ENCODE measurements at regions not wholly inside any gene's neighbourhood (a gene's known extent, or its start where the extent isn't known, plus 50 kb on each side); places are given as distances from the start of the nearest gene placed in this dataset.

DNA sequence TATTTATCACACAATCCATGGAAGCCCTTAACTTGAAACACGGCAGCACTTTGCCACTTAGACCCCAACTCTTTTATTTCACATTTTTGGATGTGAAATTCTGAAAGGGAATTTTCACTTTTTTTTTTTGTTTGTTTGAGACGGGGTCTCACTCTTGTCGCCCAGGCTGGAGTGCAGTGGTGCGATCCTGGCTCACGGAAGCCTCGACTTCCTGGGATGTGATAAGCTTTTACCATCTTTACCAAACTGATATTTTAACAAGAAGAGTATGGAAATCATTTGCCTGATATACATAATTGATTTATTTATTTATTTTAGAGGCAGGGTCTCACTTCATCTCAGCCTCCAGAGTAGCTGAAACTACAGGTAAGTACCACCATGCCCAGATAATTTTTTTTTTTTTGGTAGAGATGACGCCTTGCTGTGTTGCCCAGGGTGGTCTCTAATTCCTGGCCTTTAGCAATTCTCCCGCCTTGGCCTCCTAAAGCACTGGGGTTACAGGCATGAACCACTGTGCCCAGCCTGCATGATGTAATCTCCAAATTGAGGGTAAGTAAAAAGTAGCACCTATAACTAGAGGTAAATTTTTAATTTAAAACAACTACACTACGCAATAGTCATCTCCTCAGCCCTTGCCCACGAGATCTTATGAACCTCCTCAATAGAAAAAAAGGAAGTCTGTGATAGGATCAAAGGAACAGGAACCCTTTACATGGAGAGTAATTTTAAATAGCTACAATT lies 180.7 kb upstream of the KLF14 start:
- Histone ChIP-seq H3K36me3 (ENCODE audit: control insufficient read depth, insufficient read depth, low read length) (no peaks in the 10 kb centered on the region), H3K4me3 (ENCODE audit: low read depth, low read length) (no peak overlapping the region), H3K27me3 (ENCODE audit: control insufficient read depth, insufficient read depth, low read length) (no peaks in the 10 kb centered on the region)
- DNase-seq (ENCODE audit: low read depth) (no peak), FAIRE-seq (no peak)
- TF ChIP-seq CTCF (IDR thresholded peaks at IDR 0.05; ENCODE audit: insufficient read depth, low read length, severe bottlenecking): no peak

- no peak for TF ChIP-seq CTCF (IDR thresholded peaks at IDR 0.05; ENCODE audit: insufficient read depth, low read length, severe bottlenecking)
- Histone ChIP-seq H3K4me3 (ENCODE audit: low read depth, low read length) (no peak overlapping the region), H3K36me3 (ENCODE audit: control insufficient read depth, insufficient read depth, low read length) (no peaks in the 10 kb centered on the region), H3K27me3 (ENCODE audit: control insufficient read depth, insufficient read depth, low read length) (no peaks in the 10 kb centered on the region)
- DNase-seq (ENCODE audit: low read depth) (peak; percentile 90), FAIRE-seq (no peak)
Measured at GRCh38 chr7:130917669-130918128, 183.7 kb upstream of the KLF14 start.

DNA sequence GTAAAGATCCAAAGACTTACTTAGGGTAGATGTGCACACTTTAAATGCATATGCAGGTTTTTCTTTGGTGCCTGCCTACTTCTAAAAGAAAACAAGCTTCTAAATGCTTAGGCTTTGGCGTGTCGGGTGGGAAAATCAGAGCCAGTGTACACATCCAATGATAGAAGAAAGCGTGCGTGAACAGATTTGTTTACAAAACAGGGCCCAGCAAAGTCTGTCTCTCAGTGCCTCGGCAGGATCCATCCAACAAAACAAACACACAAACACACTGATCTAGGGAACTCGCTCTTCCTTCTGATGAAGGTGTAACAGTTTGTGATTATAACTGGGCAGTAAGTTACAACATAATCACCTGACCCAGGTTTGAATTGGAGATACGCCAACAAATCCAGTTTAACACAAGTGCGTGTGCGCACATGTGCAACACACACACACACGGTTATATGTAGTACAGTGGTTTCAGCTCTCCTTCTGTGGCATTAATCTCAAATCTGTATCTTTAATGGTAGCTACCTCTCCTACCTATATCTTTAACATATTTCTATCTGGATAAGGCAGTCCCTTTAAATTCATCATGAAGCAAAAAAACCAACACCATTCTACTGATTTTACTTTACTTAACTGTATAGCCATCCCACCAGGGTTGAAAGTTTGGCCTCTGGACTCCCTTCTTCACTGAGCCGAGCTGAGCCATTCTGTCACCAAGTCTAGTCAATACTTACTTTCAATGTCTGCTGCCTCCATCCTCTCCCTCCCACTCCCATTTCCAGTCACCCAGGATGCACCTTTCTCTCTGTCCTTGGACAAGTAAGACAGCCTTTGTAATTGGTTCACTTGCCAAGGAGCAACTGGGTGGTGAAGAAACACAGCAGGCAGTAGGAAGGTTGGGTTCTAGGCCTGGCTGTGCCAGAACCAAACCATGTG lies 184.4 kb upstream of the KLF14 start:
- no peak for DNase-seq (ENCODE audit: low read depth)
- Histone ChIP-seq H3K36me3 (ENCODE audit: control insufficient read depth, insufficient read depth, low read length) (no peaks in the 10 kb centered on the region), H3K27me3 (ENCODE audit: control insufficient read depth, insufficient read depth, low read length) (no peaks in the 10 kb centered on the region), H3K4me3 (ENCODE audit: low read depth, low read length) (no peak overlapping the region)
- TF ChIP-seq CTCF (IDR thresholded peaks at IDR 0.05; ENCODE audit: insufficient read depth, low read length, severe bottlenecking): no peak
- FAIRE-seq: no peak

DNA sequence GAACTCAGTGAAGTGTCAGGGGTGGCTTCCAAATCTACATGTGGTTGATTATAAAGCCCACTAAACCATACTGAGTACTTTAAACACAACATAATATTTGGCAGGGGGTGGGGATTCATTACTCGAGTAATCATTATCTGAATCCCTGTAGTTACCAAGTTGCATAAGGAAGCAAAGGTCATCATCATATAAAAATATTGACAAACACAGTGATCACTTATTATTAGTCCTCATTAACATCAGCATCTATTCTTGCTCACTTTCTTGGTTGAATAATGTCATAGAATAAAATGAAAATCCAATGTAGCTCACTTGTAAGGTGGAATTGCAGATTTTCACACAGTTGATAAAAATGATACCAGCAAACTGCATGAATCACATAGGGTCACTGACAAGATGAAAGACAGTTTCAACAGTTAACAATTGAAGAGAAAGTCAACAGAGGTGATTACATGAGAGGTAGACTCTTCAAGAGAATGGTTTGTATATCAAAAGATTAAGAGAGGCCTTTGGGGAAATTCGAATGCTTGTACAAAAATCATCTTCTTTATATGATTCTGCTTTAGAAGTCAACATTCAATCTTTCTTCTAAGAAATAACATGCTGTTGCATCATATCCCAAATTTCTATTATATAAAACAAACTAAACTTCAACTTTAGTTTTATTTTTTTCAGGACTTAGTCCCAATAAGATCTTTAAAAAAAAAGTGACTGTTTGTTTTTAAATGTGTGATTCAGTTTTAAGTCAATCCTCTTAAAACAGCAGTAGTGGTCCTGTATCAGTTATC lies 185.5 kb upstream of the KLF14 start:
- Histone ChIP-seq H3K36me3 (ENCODE audit: control insufficient read depth, insufficient read depth, low read length) (peaks cover 1% of the 10 kb centered on the region), H3K27me3 (ENCODE audit: control insufficient read depth, insufficient read depth, low read length) (no peaks in the 10 kb centered on the region), H3K4me3 (ENCODE audit: low read depth, low read length) (no peak overlapping the region)
- DNase-seq (ENCODE audit: low read depth) (no peak), FAIRE-seq (no peak)
- no peak for TF ChIP-seq CTCF (IDR thresholded peaks at IDR 0.05; ENCODE audit: insufficient read depth, low read length, severe bottlenecking)

- DNase-seq (ENCODE audit: low read depth) (no peak), FAIRE-seq (no peak)
- H3K36me3 ChIP-seq (ENCODE audit: control insufficient read depth, insufficient read depth, low read length): peaks cover 1% of the 10 kb centered on the region
- H3K27me3 ChIP-seq (ENCODE audit: control insufficient read depth, insufficient read depth, low read length): no peaks in the 10 kb centered on the region
- TF ChIP-seq CTCF (IDR thresholded peaks at IDR 0.05; ENCODE audit: insufficient read depth, low read length, severe bottlenecking): no peak
- H3K4me3 ChIP-seq (ENCODE audit: low read depth, low read length): no peak overlapping the region
Measured at GRCh38 chr7:130920122-130920521, 186.1 kb upstream of the KLF14 start.

Data from bronchial epithelial cell (primary cell).